Heart left ventricle (tissue), 16 donors: ENCODE measurements at regions not wholly inside any gene's neighbourhood (a gene's known extent, or its start where the extent isn't known, plus 50 kb on each side); places are given as distances from the start of the nearest gene placed in this dataset.
A peak's percentile ranks its signal among the peaks of the same experiment; 100 is the strongest.

ENCODE experiments used
- ATAC-seq, 4 donors: fragments of 200-7000 bp; cut with Tn5 transposase; one replicate each; pipeline ENCODE4 v1.9.1; 2020 to 2022; ENCODE audit warnings: moderate library complexity in 4 of 4, mild to moderate bottlenecking in 3 of 4, moderate number of reproducible peaks in 1 of 4
- DNase-seq, 5 donors: peaks; one replicate each; pipeline ENCODE4 v3.0.0-alpha.2; 2020
- H3K27ac ChIP-seq, 12 donors: fragments of 200-600 bp; sonication (generic) in 4 of 12; one replicate each; pipeline versions ENCODE4 v1.5.0 to v1.8.0; 2016 to 2022; ENCODE audit warnings: mild to moderate bottlenecking in 2 of 12
- H3K27me3 ChIP-seq, 9 donors: fragments of 200-600 bp; sonication (generic) in 2 of 9; one replicate each; pipeline versions ENCODE4 v1.5.1 to v1.8.0; 2016 to 2022; ENCODE audit warnings: mild to moderate bottlenecking in 3 of 9
- H3K36me3 ChIP-seq, 9 donors: fragments of 200-600 bp; sonication (generic) in 2 of 9; one replicate each; pipeline versions ENCODE4 v1.5.0 to v1.8.0; 2018 to 2022; ENCODE audit warnings: mild to moderate bottlenecking in 2 of 9
- H3K4me1 ChIP-seq, 12 donors: fragments of 200-600 bp; sonication (generic) in 4 of 12; one replicate each; pipeline versions ENCODE4 v1.5.0 to v1.8.0; 2016 to 2022; ENCODE audit warnings: mild to moderate bottlenecking in 3 of 12
- H3K4me3 ChIP-seq, 12 donors: fragments of 200-600 bp; sonication (generic) in 4 of 12; one replicate each; pipeline versions ENCODE4 v1.5.0 to v1.8.0; 2017 to 2022; ENCODE audit warnings: mild to moderate bottlenecking in 9 of 12, moderate library complexity in 4 of 12
- H3K9me3 ChIP-seq, 12 donors: fragments of 200-600 bp; sonication (generic) in 4 of 12; one replicate each; pipeline versions ENCODE4 v1.5.0 to v1.8.0; 2016 to 2022; ENCODE audit warnings: mild to moderate bottlenecking in 1 of 12
- POLR2A ChIP-seq, 2 donors: fragments of 450-650 bp; IDR thresholded peaks; one replicate each; pipeline ENCODE4 v1.6.1; 2017; ENCODE audit warnings: antibody characterized with exemption in 2 of 2, mild to moderate bottlenecking in 2 of 2, moderate library complexity in 2 of 2
- WGBS, 4 donors: extraction: QIAGEN DNeasy Blood & Tissue Kit in 2 of 4; methylation state at CpG; one replicate each; pipeline versions ENCODE4 v1.1.5 to v1.1.7; 2013 to 2018; 5-methylcytosine and 5-hydroxymethylcytosine counted together
- intact Hi-C, 10 donors: fragments of 100-400 bp; cut with DNase I; formaldehyde crosslinking; loops; one replicate each; pipeline versions ENCODE4 v1.11.1 to v1.14.2; 2022
- TF ChIP-seq, protein P1 (sequence below), 12 donors: fragments of 200-600 bp; sonication (generic) in 4 of 12; IDR thresholded peaks; one replicate each; pipeline versions ENCODE4 v1.5.0 to v1.8.0; 2018 to 2022; ENCODE audit warnings: antibody characterized with exemption in 12 of 12, mild to moderate bottlenecking in 5 of 12
- donor health status: ischemic (EF 13 %, LVEDD 7.1; RV severe dilation, severe dysfunction).
- donor health status: healthy with polysubstance abuse.
- donor health status: DM: no; HTN: yes; CAD: no.
- donor health status: DM: no; HTN: no; CAD: no.
- donor health status: ischemic (EF 25% LVEDD 6.9; RV normal size, moderate dysfunction).
- donor health status: ischemic (EF 25% LVEDD 5.7; RV mildly dilated, moderate dysfunction).
- donor health status: healthy.
- donor health status: DM: yes; HTN: yes; CAD: no.
- donor health status: ischemic (EF 35%, LVEDD 5.7; RV mildly dilated, moderate dysfunction).
- donor health status: nonischemic (EF 11% LVEDD 7.7; RV severe dilation, severe dysfunction).
- donor health status: DM: yes; HTN: yes; CAD: no.
- donor health status: PGD.
- donor health status: ischemic (EF 29% LVEDD 5.4; RV normal size, mild dysfunction).
- donor health status: nonischemic (EF 23%, LVEDD 6.1; RV moderate dilation, normal function).

DNA sequence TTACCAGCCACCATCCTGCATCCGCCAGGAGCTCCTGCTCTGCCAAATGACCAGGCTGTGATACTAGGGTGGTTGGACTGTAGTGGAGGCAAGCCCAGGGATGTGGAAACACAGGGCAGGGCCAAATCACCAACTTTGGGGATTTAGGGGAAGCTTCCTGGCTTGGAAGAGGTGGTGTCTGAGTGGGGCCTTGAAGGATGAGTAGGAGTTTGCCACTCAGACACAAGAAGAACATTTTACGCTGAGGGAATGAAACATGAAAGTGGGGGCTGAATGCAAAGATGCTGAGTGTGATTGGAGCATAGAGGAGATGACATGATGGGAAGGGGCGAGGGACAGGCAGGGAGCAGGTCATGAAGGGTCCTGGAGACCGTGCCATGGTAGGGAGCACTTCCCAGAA lies 329.5 kb downstream of the RPS24 start:
- H3K4me1 ChIP-seq: peaks cover 0 to 10% (median 0%) of the 10 kb centered on the region in 12 donors
- no peak overlapping the region for H3K4me3 ChIP-seq
- intact Hi-C loops: no loop called here
- no peak overlapping the region for H3K27ac ChIP-seq
- no peaks in the 10 kb centered on the region for H3K36me3 ChIP-seq
- TF ChIP-seq, protein P1, sequence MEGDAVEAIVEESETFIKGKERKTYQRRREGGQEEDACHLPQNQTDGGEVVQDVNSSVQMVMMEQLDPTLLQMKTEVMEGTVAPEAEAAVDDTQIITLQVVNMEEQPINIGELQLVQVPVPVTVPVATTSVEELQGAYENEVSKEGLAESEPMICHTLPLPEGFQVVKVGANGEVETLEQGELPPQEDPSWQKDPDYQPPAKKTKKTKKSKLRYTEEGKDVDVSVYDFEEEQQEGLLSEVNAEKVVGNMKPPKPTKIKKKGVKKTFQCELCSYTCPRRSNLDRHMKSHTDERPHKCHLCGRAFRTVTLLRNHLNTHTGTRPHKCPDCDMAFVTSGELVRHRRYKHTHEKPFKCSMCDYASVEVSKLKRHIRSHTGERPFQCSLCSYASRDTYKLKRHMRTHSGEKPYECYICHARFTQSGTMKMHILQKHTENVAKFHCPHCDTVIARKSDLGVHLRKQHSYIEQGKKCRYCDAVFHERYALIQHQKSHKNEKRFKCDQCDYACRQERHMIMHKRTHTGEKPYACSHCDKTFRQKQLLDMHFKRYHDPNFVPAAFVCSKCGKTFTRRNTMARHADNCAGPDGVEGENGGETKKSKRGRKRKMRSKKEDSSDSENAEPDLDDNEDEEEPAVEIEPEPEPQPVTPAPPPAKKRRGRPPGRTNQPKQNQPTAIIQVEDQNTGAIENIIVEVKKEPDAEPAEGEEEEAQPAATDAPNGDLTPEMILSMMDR (IDR thresholded peaks at IDR 0.05): no peak
- no peak for TF ChIP-seq POLR2A (IDR thresholded peaks at IDR 0.05)
- DNase-seq: no peak
- WGBS, 4 donors: 96 to 99% (median 98%) methylated on average over 4 of the region's 4 CpGs
- H3K27me3 ChIP-seq: no peaks in the 10 kb centered on the region
- ATAC-seq: no peak
- no peaks in the 10 kb centered on the region for H3K9me3 ChIP-seq

DNA sequence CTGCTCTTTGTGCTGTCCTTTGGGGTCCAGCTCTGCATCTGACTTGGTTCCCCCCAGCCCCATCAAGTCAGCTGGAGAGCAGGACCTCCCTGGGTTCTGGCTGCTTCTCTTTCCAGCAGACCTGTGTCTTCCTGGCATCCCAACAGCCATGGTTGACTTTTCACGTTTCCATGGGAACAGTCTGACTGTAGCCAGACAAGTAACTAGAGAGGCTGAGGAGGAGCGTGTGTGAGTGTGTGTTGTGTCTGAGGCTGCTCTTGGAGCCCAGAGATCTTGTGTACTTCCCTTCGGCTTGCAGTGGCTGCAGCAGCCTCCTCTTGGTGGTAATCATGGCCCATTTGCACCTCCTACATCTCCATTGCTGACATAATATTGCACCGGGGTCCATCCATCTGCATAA lies 332.0 kb downstream of the RPS24 start:
- no peak for TF ChIP-seq POLR2A (IDR thresholded peaks at IDR 0.05)
- TF ChIP-seq, protein P1 (IDR thresholded peaks at IDR 0.05): no peak
- Histone ChIP-seq H3K27ac (no peak overlapping the region), H3K4me3 (no peak overlapping the region), H3K4me1 (peaks cover 0 to 10% (median 0%) of the 10 kb centered on the region in 12 donors), H3K27me3 (no peaks in the 10 kb centered on the region), H3K36me3 (no peaks in the 10 kb centered on the region), H3K9me3 (no peaks in the 10 kb centered on the region)
- no peak for DNase-seq
- intact Hi-C loops: no loop called here
- WGBS, 4 donors: 79 to 89% (median 82%) methylated on average over 4 of the region's 4 CpGs
- no peak for ATAC-seq

DNA sequence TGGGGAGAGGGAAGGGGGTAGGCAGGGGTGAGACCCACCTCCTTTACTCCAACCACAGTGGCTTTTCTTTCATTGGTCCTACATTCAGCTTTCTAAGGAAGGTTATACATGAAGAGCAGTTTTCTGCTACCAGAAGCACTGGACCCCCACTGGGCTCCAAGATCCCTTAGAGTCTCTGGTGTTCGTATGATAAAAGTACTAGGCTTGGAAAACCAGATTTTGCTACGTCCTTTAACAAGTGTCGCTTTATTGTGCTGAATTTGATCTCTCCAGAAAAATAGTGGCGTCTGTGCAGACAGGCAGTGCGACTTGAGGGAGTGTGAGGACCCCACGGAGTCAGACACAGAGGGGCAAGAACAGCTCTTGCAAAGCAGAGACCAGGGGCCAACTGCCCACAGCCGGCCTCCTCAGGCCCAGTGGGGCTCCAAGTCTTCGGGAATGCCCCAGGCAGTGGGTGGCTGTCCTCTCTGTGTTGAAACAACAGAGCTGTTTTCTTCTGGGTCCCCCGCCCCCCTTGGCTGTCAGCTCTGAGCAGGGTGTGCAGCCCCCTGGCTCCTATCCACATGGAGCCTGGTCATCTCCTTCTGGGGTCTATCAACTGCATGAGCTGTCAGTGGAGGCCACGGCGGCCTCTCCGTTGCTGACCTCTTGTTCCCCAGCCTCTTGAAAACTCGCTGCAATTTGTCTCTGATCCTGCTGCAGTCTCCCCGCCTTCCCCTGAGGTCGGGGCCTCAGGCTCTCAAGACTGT lies 333.2 kb downstream of the RPS24 start:
- Histone ChIP-seq H3K9me3 (no peaks in the 10 kb centered on the region), H3K36me3 (no peaks in the 10 kb centered on the region), H3K27ac (no peak overlapping the region), H3K27me3 (no peaks in the 10 kb centered on the region), H3K4me3 (no peak overlapping the region), H3K4me1 (peaks cover 0 to 10% (median 0%) of the 10 kb centered on the region in 12 donors)
- DNase-seq (no peak), ATAC-seq (no peak)
- TF ChIP-seq, protein P1 (IDR thresholded peaks at IDR 0.05): no peak
- no peak for TF ChIP-seq POLR2A (IDR thresholded peaks at IDR 0.05)
- intact Hi-C loops: no loop called here
- 69 to 78% (median 74%) methylated on average over 15 of the region's 15 CpGs for WGBS, 4 donors

DNA sequence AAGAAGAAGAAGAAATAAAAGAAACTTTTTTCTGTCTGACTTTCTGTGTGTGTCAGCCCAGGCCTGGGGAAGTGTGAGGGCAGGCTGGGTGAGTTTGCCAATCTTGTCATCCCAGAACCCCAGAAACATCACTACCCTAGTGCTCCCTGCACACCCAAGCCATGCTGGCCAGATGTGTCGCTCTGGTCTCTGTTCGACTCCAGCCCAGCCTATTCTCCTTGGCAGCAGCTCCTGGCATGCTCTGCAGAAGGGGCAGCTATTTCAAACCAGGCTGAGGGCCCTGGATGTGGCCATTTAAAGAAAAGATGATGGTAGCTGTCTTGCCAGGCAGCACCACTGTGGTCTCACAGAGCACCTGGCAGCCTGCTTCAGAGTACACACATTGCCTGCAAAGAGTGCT lies 334.1 kb downstream of the RPS24 start:
- TF ChIP-seq, protein P1 (IDR thresholded peaks at IDR 0.05): no peak
- TF ChIP-seq POLR2A (IDR thresholded peaks at IDR 0.05): no peak
- 28 to 66% (median 59%) methylated on average over 2 of the region's 2 CpGs for WGBS, 4 donors

More for the DNA sequence above, 334.1 kb downstream of the RPS24 start:
- Histone ChIP-seq H3K27me3 (no peaks in the 10 kb centered on the region), H3K4me3 (no peak overlapping the region), H3K4me1 (peaks cover 0 to 4% (median 0%) of the 10 kb centered on the region in 12 donors), H3K9me3 (no peaks in the 10 kb centered on the region), H3K36me3 (no peaks in the 10 kb centered on the region), H3K27ac (no peak overlapping the region)
- ATAC-seq: peak in 2 of 4 donors; percentile 28 to 42
- peak in 1 of 5 donors; percentile 30 for DNase-seq
- intact Hi-C loops: no loop called here
